Astrocyte (in vitro differentiated cells and primary cell): ENCODE measurements at regions not wholly inside any gene's neighbourhood (a gene's known extent, or its start where the extent isn't known, plus 50 kb on each side); places are given as distances from the start of the nearest gene placed in this dataset.

Experiments
- DNase-seq: peaks from one replicate; pipeline ENCODE4 v3.0.0-alpha.2; 2010; ENCODE audit warnings: low read depth
- FAIRE-seq: peaks from 2 replicates; lab custom pipeline; 2011; peaks lifted over from hg19 to GRCh38; lab: Jason Lieb, UNC
- H2AFZ ChIP-seq: 2 replicates; pipeline ENCODE4 v1.6.0; 2012; ENCODE audit warnings: low read depth, low read length, inconsistent platforms
- H3K27ac ChIP-seq: 2 replicates; pipeline ENCODE4 v1.5.1; 2011; ENCODE audit warnings: low read depth, low read length, inconsistent platforms
- H3K27me3 ChIP-seq: 2 replicates; pipeline ENCODE4 v1.6.0; 2011; ENCODE audit warnings: low read length, inconsistent platforms; ENCODE audit not compliant: insufficient read depth
- H3K36me3 ChIP-seq: 2 replicates; pipeline ENCODE4 v1.5.1; 2011; ENCODE audit warnings: low read length, inconsistent platforms; ENCODE audit not compliant: insufficient read depth
- H3K4me1 ChIP-seq: 2 replicates; pipeline ENCODE4 v1.5.1; 2011; ENCODE audit warnings: low read length, inconsistent platforms; ENCODE audit not compliant: insufficient read depth
- H3K4me2 ChIP-seq: 2 replicates; pipeline ENCODE4 v1.6.0; 2012; ENCODE audit warnings: low read length, inconsistent platforms
- H3K4me3 ChIP-seq: 2 replicates; pipeline ENCODE4 v1.5.1; 2011; ENCODE audit warnings: low read depth, mild to moderate bottlenecking, low read length, inconsistent platforms; ENCODE audit not compliant: insufficient read depth
- H3K79me2 ChIP-seq: 2 replicates; pipeline ENCODE4 v1.6.0; 2012; ENCODE audit warnings: mild to moderate bottlenecking, low read length, inconsistent platforms; ENCODE audit not compliant: insufficient read depth
- H3K9ac ChIP-seq: 2 replicates; pipeline ENCODE4 v1.6.0; 2012; ENCODE audit warnings: mild to moderate bottlenecking, low read length, inconsistent platforms
- H3K9me3 ChIP-seq: 2 replicates; pipeline ENCODE4 v1.5.1; 2012; ENCODE audit warnings: low read depth, mild to moderate bottlenecking, low read length, inconsistent platforms; ENCODE audit not compliant: insufficient read depth
- H4K20me1 ChIP-seq: 2 replicates; pipeline ENCODE4 v1.6.0; 2012; ENCODE audit warnings: low read length, inconsistent platforms; ENCODE audit not compliant: insufficient read depth
- H3K27ac Mint-ChIP-seq: one replicate; pipeline ENCODE4 v1.8.0; 2021; ENCODE audit warnings: mild to moderate bottlenecking, mixed read lengths; ENCODE audit not compliant: unreplicated experiment
- H3K27me3 Mint-ChIP-seq: one replicate; pipeline ENCODE4 v1.8.0; 2021; ENCODE audit warnings: low read depth, mixed read lengths; ENCODE audit not compliant: unreplicated experiment
- H3K36me3 Mint-ChIP-seq: one replicate; pipeline ENCODE4 v1.8.0; 2021; ENCODE audit warnings: low read depth, mixed read lengths; ENCODE audit not compliant: unreplicated experiment
- H3K4me1 Mint-ChIP-seq: one replicate; pipeline ENCODE4 v1.8.0; 2021; ENCODE audit warnings: low read depth, mixed read lengths; ENCODE audit not compliant: unreplicated experiment
- H3K4me3 Mint-ChIP-seq: one replicate; pipeline ENCODE4 v1.8.0; 2021; ENCODE audit warnings: mild to moderate bottlenecking, moderate library complexity, mixed read lengths; ENCODE audit not compliant: unreplicated experiment
- H3K9me3 Mint-ChIP-seq: one replicate; pipeline ENCODE4 v1.8.0; 2021; ENCODE audit warnings: mild to moderate bottlenecking, mixed read lengths; ENCODE audit not compliant: unreplicated experiment
- CTCF ChIP-seq: IDR thresholded peaks from 2 replicates; pipeline ENCODE4 v1.5.1; 2011; ENCODE audit warnings: low read depth, mild to moderate bottlenecking, inconsistent platforms, low read length, moderate library complexity; ENCODE audit not compliant: insufficient read depth
- EZH2 ChIP-seq: IDR thresholded peaks from 2 replicates; pipeline ENCODE4 v1.6.1; 2012; ENCODE audit warnings: mild to moderate bottlenecking, low read length, inconsistent platforms; ENCODE audit not compliant: insufficient read depth

- Histone ChIP-seq H2AFZ (no peak overlapping the region), H3K9ac (no peak overlapping the region), H3K4me2 (no peak overlapping the region), H3K4me1 (no peaks in the 10 kb centered on the region), H4K20me1 (no peaks in the 10 kb centered on the region), H3K27ac (no peak overlapping the region), H3K4me3 (no peak overlapping the region), H3K79me2 (no peaks in the 10 kb centered on the region), H3K36me3 (no peaks in the 10 kb centered on the region), H3K9me3 (no peaks in the 10 kb centered on the region), H3K27me3 (no peaks in the 10 kb centered on the region)
- Mint-ChIP-seq H3K36me3 (no peaks in the 10 kb centered on the region), H3K4me1 (peaks cover 2% of the 10 kb centered on the region), H3K9me3 (no peaks in the 10 kb centered on the region), H3K4me3 (no peak overlapping the region), H3K27me3 (no peaks in the 10 kb centered on the region), H3K27ac (no peak overlapping the region)
- FAIRE-seq (no peak), DNase-seq (no peak)
- TF ChIP-seq EZH2 (no peak), CTCF (no peak)
These were observed 309.4 kb downstream of the KCNC2 start for GRCh38 chr12:74900232-74900631.

- Histone ChIP-seq H3K79me2 (no peaks in the 10 kb centered on the region), H3K4me3 (no peak overlapping the region), H3K27me3 (no peaks in the 10 kb centered on the region), H4K20me1 (no peaks in the 10 kb centered on the region), H3K4me2 (no peak overlapping the region), H2AFZ (no peak overlapping the region), H3K27ac (no peak overlapping the region), H3K36me3 (no peaks in the 10 kb centered on the region), H3K4me1 (no peaks in the 10 kb centered on the region), H3K9ac (no peak overlapping the region), H3K9me3 (no peaks in the 10 kb centered on the region)
- FAIRE-seq (no peak), DNase-seq (peak; percentile 2)
- no peak for TF ChIP-seq EZH2
- TF ChIP-seq CTCF, result peak; percentile 19
- Mint-ChIP-seq H3K4me1 (peaks cover 2% of the 10 kb centered on the region), H3K27me3 (no peaks in the 10 kb centered on the region), H3K9me3 (no peaks in the 10 kb centered on the region), H3K4me3 (no peak overlapping the region), H3K36me3 (no peaks in the 10 kb centered on the region), H3K27ac (no peak overlapping the region)
These were observed 306.1 kb downstream of the KCNC2 start for GRCh38 chr12:74903522-74903921.

GRCh38 chr12:74906224-74906623 is 303.4 kb downstream of the KCNC2 start:
- no peak for FAIRE-seq
- Histone ChIP-seq H3K27me3 (no peaks in the 10 kb centered on the region), H3K9me3 (no peaks in the 10 kb centered on the region), H3K27ac (no peak overlapping the region), H3K4me1 (no peaks in the 10 kb centered on the region), H4K20me1 (no peaks in the 10 kb centered on the region), H3K9ac (no peak overlapping the region), H3K36me3 (no peaks in the 10 kb centered on the region), H2AFZ (no peak overlapping the region), H3K79me2 (no peaks in the 10 kb centered on the region), H3K4me2 (no peak overlapping the region), H3K4me3 (no peak overlapping the region)
- Mint-ChIP-seq H3K27ac (no peak overlapping the region), H3K4me1 (peaks cover 2% of the 10 kb centered on the region), H3K4me3 (no peak overlapping the region), H3K36me3 (no peaks in the 10 kb centered on the region), H3K9me3 (no peaks in the 10 kb centered on the region), H3K27me3 (no peaks in the 10 kb centered on the region)
- TF ChIP-seq CTCF (no peak), EZH2 (no peak)
- no peak for DNase-seq
